Stimulated activated CD8-positive, alpha-beta memory T cell treated with anti-CD3 and anti-CD28 coated beads, Interleukin-4, amount 100 ng/mL, for 48 hours (primary cell): ENCODE measurements at regions not wholly inside any gene's neighbourhood (a gene's known extent, or its start where the extent isn't known, plus 50 kb on each side); places are given as distances from the start of the nearest gene placed in this dataset.
"Not testable (repeated sequence)": the region's sequence is repeated elsewhere in the genome, so short reads cannot be mapped to it uniquely, and the experiment has no call there.

ENCODE experiments used
- DNase-seq: peaks from one replicate; pipeline ENCODE4 v3.0.0-alpha.2; 2020

- DNase-seq, result no peak
Observed at GRCh38 chr7:79615871-79616640, 162.6 kb upstream of the MAGI2 start.

- DNase-seq, result no peak
Observed at GRCh38 chr7:79615466-79615865, 162.0 kb upstream of the MAGI2 start.

- no peak for DNase-seq
Observed at GRCh38 chr7:79612903-79613302, 159.4 kb upstream of the MAGI2 start.

- no peak for DNase-seq
Observed at GRCh38 chr7:79612022-79612421, 158.6 kb upstream of the MAGI2 start.

GRCh38 chr7:79610748-79611304, 157.4 kb upstream of the MAGI2 start:
- no peak for DNase-seq

GRCh38 chr7:79610313-79610712, 156.8 kb upstream of the MAGI2 start:
- no peak for DNase-seq

GRCh38 chr7:79608005-79608404, 154.5 kb upstream of the MAGI2 start:
- DNase-seq, result no peak

GRCh38 chr7:79604841-79605240, 151.4 kb upstream of the MAGI2 start:
- DNase-seq, result no peak

- no peak for DNase-seq
Observed at GRCh38 chr7:79598351-79598750, 144.9 kb upstream of the MAGI2 start.

GRCh38 chr7:79594671-79595070, 141.2 kb upstream of the MAGI2 start:
- DNase-seq, result not testable (repeated sequence)

GRCh38 chr7:79593866-79594301, 140.4 kb upstream of the MAGI2 start:
- DNase-seq, result no peak

GRCh38 chr7:79590916-79591623, 137.6 kb upstream of the MAGI2 start:
- DNase-seq, result no peak

GRCh38 chr7:79590391-79590790, 136.9 kb upstream of the MAGI2 start:
- no peak for DNase-seq

GRCh38 chr7:79570903-79571302, 117.4 kb upstream of the MAGI2 start:
- no peak for DNase-seq

- no peak for DNase-seq
Observed at GRCh38 chr7:79563821-79564522, 110.5 kb upstream of the MAGI2 start.

GRCh38 chr7:79555571-79555970, 102.1 kb upstream of the MAGI2 start:
- DNase-seq, result no peak

GRCh38 chr7:79553811-79554555, 100.5 kb upstream of the MAGI2 start:
- DNase-seq, result no peak

- DNase-seq, result no peak
Observed at GRCh38 chr7:79552463-79552862, 99.0 kb upstream of the MAGI2 start.

- no peak for DNase-seq
Observed at GRCh38 chr7:79548727-79549126, 95.3 kb upstream of the MAGI2 start.

GRCh38 chr7:79547132-79547531, 93.7 kb upstream of the MAGI2 start:
- DNase-seq, result no peak

- DNase-seq, result no peak
Observed at GRCh38 chr7:79540592-79540991, 87.1 kb upstream of the MAGI2 start.

GRCh38 chr7:79534128-79534527, 80.7 kb upstream of the MAGI2 start:
- DNase-seq, result no peak
